ENCODE measurements at regions not wholly inside any gene's neighbourhood (a gene's known extent, or its start where the extent isn't known, plus 50 kb on each side); places are given as distances from the start of the nearest gene placed in this dataset.
A peak's percentile ranks its signal among the peaks of the same experiment; 100 is the strongest.

- Histone ChIP-seq H3K36me3 (ENCODE audit: insufficient read depth, low read length) (no peaks in the 10 kb centered on the region), H3K9ac (ENCODE audit: insufficient read length) (no peak overlapping the region), H3K4me3 (no peak overlapping the region), H3K9me3 (ENCODE audit: low read depth, low read length) (no peaks in the 10 kb centered on the region), H3K27ac (no peak overlapping the region)
- no peak for DNase-seq (ENCODE audit: low read depth, low spot score)
- TF ChIP-seq EZH2 (IDR thresholded peaks at IDR 0.05) (no peak), FOXP2 (optimal IDR thresholded peaks at IDR 0.05; ENCODE audit: control extremely low read depth, extremely low read length, insufficient read depth) (no peak), POLR2AphosphoS5 (IDR thresholded peaks at IDR 0.05; ENCODE audit: borderline replicate concordance, low read depth, low read length) (no peak)
These were observed 81.9 kb upstream of the AUTS2 start for GRCh38 chr7:69516238-69516820.

DNA sequence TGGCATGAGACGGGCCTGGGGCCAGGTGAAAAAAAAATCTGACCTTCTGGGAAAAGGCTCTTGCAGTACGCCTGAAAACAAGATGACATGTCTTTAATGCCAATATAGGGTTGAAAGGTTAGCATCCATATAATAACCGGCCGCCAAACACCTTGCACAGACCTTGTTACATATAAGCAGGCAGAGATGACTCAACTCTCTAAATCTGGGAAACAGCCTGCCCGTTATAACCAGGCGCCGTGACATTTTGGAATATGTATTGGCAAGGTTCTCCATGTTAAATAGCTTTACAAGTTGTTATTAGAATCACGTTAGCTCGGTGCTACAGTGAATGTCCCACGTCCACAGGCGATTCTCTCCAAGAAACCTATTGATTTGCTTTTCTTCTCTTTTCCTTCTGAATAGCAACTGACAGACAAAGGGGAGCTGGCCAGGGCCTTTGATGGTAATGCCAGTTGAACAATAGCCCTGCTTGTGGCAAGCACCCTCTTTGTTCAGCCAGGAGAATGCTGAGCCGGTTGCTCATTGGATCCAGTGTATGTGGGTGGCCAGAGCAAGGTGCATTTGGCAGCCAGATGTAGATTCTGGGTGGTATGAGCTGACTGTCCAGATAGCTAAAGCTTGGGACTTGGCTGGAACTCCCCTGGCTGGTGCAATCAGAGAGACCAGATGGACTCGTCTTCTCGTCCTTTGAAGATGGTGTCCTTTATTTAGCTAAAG, 80.1 kb upstream of the AUTS2 start:
- Histone ChIP-seq H3K4me3 (no peak overlapping the region), H3K9me3 (ENCODE audit: low read depth, low read length) (no peaks in the 10 kb centered on the region), H3K36me3 (ENCODE audit: insufficient read depth, low read length) (no peaks in the 10 kb centered on the region), H3K9ac (ENCODE audit: insufficient read length) (no peak overlapping the region), H3K27ac (no peak overlapping the region)
- TF ChIP-seq POLR2AphosphoS5 (IDR thresholded peaks at IDR 0.05; ENCODE audit: borderline replicate concordance, low read depth, low read length), result no peak
- no peak for TF ChIP-seq EZH2 (IDR thresholded peaks at IDR 0.05)
- no peak for TF ChIP-seq FOXP2 (optimal IDR thresholded peaks at IDR 0.05; ENCODE audit: control extremely low read depth, extremely low read length, insufficient read depth)
- DNase-seq (ENCODE audit: low read depth, low spot score), result no peak

DNA sequence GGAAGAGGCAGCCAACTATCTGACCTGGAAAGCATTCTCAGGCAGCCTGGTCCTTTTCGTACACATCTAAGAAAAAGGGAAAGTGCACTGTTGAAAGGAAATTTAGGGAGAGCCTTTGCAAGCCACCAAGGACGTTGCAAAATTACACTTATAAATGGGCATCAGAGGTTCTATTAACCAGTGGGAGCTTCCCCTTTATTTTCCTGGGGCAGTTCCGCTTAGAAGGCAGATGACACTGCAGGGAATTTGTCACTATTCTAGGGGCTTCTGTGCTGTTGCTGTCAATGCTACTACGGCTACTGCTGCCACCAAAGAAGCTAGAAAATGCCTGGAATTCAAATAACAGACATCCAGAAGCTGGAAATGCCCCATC, 79.6 kb upstream of the AUTS2 start:
- TF ChIP-seq FOXP2 (optimal IDR thresholded peaks at IDR 0.05; ENCODE audit: control extremely low read depth, extremely low read length, insufficient read depth) (no peak), EZH2 (IDR thresholded peaks at IDR 0.05) (no peak), POLR2AphosphoS5 (IDR thresholded peaks at IDR 0.05; ENCODE audit: borderline replicate concordance, low read depth, low read length) (no peak)
- Histone ChIP-seq H3K9me3 (ENCODE audit: low read depth, low read length) (no peaks in the 10 kb centered on the region), H3K4me3 (no peak overlapping the region), H3K27ac (no peak overlapping the region), H3K36me3 (ENCODE audit: insufficient read depth, low read length) (no peaks in the 10 kb centered on the region), H3K9ac (ENCODE audit: insufficient read length) (no peak overlapping the region)
- no peak for DNase-seq (ENCODE audit: low read depth, low spot score)

DNA sequence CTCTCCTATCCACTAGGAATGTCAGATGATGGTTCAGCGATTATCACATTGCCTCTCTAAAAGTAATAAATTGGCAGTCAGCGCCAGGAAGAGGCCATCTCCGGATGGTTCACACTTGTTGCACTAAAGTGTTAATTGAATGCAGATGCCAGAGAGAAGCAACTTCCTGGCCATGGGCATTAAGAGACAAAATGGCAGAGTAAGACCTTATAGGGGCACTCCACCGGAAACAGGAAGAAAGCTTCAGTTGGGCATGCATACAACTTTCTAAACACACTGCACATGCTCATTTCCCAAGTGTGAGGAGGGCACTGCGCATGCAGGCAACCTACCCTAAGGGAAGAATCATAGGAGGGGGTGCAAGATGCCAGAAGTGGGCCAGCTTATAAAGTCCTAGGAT, 71.7 kb upstream of the AUTS2 start:
- H3K9me3 ChIP-seq (ENCODE audit: low read depth, low read length), result peaks cover 4% of the 10 kb centered on the region; the same call in 1 of the 2 replicates
- TF ChIP-seq FOXP2 (optimal IDR thresholded peaks at IDR 0.05; ENCODE audit: control extremely low read depth, extremely low read length, insufficient read depth) (no peak), POLR2AphosphoS5 (IDR thresholded peaks at IDR 0.05; ENCODE audit: borderline replicate concordance, low read depth, low read length) (peak; percentile 22; the same call in 1 of the 2 replicates), EZH2 (IDR thresholded peaks at IDR 0.05) (no peak)

GRCh38 chr7:69527706-69528105, 70.6 kb upstream of the AUTS2 start:
- TF ChIP-seq EZH2 (IDR thresholded peaks at IDR 0.05), result no peak
- TF ChIP-seq FOXP2 (optimal IDR thresholded peaks at IDR 0.05; ENCODE audit: control extremely low read depth, extremely low read length, insufficient read depth), result no peak
- TF ChIP-seq POLR2AphosphoS5 (IDR thresholded peaks at IDR 0.05; ENCODE audit: borderline replicate concordance, low read depth, low read length), result no peak
- H3K27ac ChIP-seq, result no peak overlapping the region
- no peak for DNase-seq (ENCODE audit: low read depth, low spot score)
- H3K4me3 ChIP-seq, result no peak overlapping the region
- H3K9ac ChIP-seq (ENCODE audit: insufficient read length), result no peak overlapping the region
- H3K36me3 ChIP-seq (ENCODE audit: insufficient read depth, low read length), result no peaks in the 10 kb centered on the region
- H3K9me3 ChIP-seq (ENCODE audit: low read depth, low read length), result peaks cover 4% of the 10 kb centered on the region; the same call in 1 of the 2 replicates

More for the DNA sequence above, 71.7 kb upstream of the AUTS2 start:
- DNase-seq (ENCODE audit: low read depth, low spot score), result peak; percentile 51
- Histone ChIP-seq H3K4me3 (0 out of 2 replicates have a peak overlapping the region, but pooled peaks have one; percentile 11), H3K9ac (ENCODE audit: insufficient read length) (no peak overlapping the region), H3K27ac (peak overlapping the region; percentile 73), H3K36me3 (ENCODE audit: insufficient read depth, low read length) (no peaks in the 10 kb centered on the region)

GRCh38 chr7:69531050-69531449, 67.2 kb upstream of the AUTS2 start:
- Histone ChIP-seq H3K9me3 (ENCODE audit: low read depth, low read length) (no peaks in the 10 kb centered on the region), H3K36me3 (ENCODE audit: insufficient read depth, low read length) (no peaks in the 10 kb centered on the region), H3K4me3 (no peak overlapping the region), H3K9ac (ENCODE audit: insufficient read length) (no peak overlapping the region), H3K27ac (no peak overlapping the region)
- no peak for DNase-seq (ENCODE audit: low read depth, low spot score)
- TF ChIP-seq FOXP2 (optimal IDR thresholded peaks at IDR 0.05; ENCODE audit: control extremely low read depth, extremely low read length, insufficient read depth) (no peak), POLR2AphosphoS5 (IDR thresholded peaks at IDR 0.05; ENCODE audit: borderline replicate concordance, low read depth, low read length) (no peak), EZH2 (IDR thresholded peaks at IDR 0.05) (no peak)

GRCh38 chr7:69534461-69535041, 63.7 kb upstream of the AUTS2 start:
- Histone ChIP-seq H3K36me3 (ENCODE audit: insufficient read depth, low read length) (no peaks in the 10 kb centered on the region), H3K9ac (ENCODE audit: insufficient read length) (no peak overlapping the region), H3K4me3 (no peak overlapping the region), H3K27ac (no peak overlapping the region), H3K9me3 (ENCODE audit: low read depth, low read length) (no peaks in the 10 kb centered on the region)
- TF ChIP-seq POLR2AphosphoS5 (IDR thresholded peaks at IDR 0.05; ENCODE audit: borderline replicate concordance, low read depth, low read length), result no peak
- TF ChIP-seq EZH2 (IDR thresholded peaks at IDR 0.05), result no peak
- no peak for TF ChIP-seq FOXP2 (optimal IDR thresholded peaks at IDR 0.05; ENCODE audit: control extremely low read depth, extremely low read length, insufficient read depth)
- DNase-seq (ENCODE audit: low read depth, low spot score), result no peak

DNA sequence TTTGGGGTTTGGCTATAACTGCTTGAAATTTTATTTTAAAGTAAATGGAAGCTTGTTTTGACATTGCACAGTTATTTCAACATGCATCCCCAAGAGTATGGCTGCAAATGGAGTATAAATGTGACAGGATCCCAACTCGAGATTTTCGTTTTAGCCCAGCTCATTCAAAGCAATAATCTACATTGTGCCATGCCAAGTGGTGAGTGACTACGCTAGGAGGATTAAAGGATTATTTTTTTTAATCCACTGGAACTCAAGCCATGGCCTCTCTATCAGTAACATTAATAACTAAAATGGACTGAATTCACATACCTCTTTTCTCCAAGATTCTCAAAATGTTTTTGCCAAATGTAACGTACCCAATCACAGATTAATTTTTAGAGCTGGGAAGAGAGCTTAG, 60.6 kb upstream of the AUTS2 start:
- no peaks in the 10 kb centered on the region for H3K9me3 ChIP-seq (ENCODE audit: low read depth, low read length)
- no peak for DNase-seq (ENCODE audit: low read depth, low spot score)
- H3K9ac ChIP-seq (ENCODE audit: insufficient read length), result no peak overlapping the region
- no peaks in the 10 kb centered on the region for H3K36me3 ChIP-seq (ENCODE audit: insufficient read depth, low read length)
- H3K27ac ChIP-seq, result no peak overlapping the region
- TF ChIP-seq FOXP2 (optimal IDR thresholded peaks at IDR 0.05; ENCODE audit: control extremely low read depth, extremely low read length, insufficient read depth) (no peak), POLR2AphosphoS5 (IDR thresholded peaks at IDR 0.05; ENCODE audit: borderline replicate concordance, low read depth, low read length) (no peak), EZH2 (IDR thresholded peaks at IDR 0.05) (no peak)
- no peak overlapping the region for H3K4me3 ChIP-seq
